ENCODE measurements at regions not wholly inside any gene's neighbourhood (a gene's known extent, or its start where the extent isn't known, plus 50 kb on each side); places are given as distances from the start of the nearest gene placed in this dataset.

DNA sequence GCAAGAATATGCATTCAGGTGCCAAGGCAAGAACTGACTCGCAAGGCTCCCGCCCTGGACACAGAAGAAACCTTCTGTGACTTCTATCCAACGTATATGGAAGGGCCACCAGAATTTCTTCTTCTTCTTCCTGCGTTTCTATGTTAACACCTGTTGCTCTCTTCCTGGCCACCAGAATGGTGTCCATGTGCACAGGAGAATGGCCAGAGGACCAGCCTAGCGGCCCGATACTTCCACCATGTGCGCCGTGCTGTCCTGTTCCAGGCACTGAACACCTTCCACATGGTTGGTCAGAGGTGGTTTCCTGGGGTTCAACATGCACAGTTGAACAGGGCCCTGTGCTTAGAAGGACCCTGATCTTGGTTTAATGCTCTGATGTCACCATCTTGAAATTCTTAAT, 455.8 kb downstream of the BCL11B start:
- no peak for DNase-seq (ENCODE audit: low read depth in 1 of 2, low spot score in 1 of 2)

DNA sequence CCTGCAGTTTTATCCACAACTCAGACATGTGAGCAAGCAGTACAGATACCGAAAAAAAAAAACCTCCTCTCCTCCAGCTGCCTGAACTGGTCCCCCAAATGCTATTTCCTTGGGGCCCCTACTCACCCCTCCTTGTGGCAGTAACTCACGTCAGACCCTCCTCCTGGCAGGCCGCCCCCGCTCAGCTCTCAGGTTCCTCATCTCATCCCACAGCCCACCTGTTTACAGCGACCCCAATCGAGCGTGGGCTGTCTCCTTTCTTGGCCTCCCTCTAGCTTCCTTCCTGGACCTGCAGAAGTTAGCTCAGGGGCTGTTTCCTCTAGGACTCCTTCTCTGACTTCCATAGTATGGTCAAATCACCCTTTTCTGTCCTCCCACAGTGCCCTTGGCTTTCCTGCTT, 455.3 kb downstream of the BCL11B start:
- DNase-seq (ENCODE audit: low read depth in 1 of 2, low spot score in 1 of 2) = no peak

DNA sequence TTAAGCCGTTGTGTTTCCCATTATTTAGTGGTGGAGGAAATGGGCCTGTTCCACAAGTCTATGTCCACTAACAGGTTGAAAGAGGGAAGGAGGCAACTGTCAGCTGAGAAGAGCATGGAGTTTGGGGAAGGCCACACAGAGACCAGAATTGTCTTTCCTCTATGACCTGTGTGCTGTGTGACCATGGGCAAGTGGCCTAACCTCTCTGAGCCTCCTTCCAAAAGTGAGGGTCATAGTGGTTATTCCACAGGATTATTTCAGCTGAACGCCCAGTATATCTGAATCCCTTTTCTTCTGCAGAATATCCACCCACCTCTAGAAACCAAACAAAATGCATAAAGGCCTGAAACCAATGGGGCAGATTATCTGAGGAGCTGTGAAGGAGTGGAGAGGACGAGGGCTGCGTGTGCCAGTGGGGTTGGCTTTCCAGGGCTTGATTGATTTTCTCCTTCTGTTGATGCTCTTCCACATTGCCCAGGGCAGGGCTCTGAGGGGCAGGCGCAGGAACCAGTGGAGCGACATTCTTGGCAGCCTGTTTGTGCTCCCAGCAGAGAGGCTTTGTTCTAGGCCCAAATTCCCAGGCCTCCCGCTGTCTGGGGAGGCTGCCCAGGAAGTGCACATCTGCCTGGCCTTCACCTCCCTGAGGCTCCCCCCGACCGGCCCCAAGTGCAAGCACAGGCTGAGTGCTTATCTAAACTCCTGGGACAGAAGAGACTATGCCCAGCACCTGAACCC, 452.7 kb downstream of the BCL11B start:
- DNase-seq (ENCODE audit: low read depth in 1 of 2, low spot score in 1 of 2) = no peak

DNA sequence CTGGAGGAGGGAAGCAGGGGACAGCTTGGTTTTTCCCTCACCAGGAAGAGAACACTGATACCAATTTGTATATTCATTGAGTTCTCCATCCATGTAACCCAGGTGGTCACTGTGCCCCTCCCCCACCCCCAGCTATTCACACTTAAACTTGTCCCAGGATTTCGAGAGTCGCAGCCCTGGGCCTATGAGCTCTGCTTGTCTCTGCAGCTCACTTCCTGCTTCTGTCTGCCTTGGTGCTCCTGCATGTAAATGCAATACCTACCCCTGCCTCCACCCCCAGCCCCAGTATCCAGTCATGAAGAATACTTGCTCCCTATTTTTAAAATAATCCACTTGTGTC, 452.2 kb downstream of the BCL11B start:
- DNase-seq (ENCODE audit: low read depth in 1 of 2, low spot score in 1 of 2) = no peak

DNA sequence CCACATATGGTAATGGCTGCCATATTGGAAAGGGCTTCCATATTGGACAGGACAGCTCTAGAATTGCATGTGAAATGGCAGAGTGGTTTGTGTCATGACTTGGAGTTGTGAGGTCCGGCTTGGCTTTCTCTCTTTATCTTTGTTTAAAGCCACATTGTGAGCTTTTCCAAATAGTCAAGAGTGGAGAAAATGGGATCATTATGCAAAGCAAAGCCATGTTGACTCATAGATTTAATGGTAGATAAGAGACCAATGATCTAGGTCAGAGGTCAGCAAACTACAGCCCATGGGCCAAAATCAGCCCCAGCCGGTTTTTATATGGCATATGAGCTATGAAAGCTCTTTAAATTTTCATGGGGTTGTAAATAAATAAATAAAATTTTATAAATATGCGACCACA, 449.1 kb downstream of the BCL11B start:
- no peak for DNase-seq (ENCODE audit: low read depth in 1 of 2, low spot score in 1 of 2)

DNA sequence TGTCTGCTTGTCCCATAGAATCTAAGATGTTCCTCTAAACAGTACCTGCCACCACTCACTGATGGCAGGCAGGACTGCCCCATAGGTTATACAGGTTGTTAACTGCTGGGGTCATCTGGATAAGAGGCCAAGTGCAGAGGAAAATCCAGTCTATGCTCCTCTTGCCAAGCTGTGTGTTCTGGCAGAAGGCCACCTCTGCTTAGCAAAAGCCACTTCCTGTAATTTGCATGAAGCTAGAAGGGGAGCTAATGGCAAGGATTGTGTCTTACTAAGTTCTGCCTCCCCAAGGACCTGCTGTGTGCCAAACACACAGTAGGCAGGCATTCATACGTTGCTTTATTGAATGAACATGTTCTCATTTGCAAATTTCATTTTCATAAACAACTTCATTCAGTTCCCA, 445.4 kb downstream of the BCL11B start:
- no peak for DNase-seq (ENCODE audit: low read depth in 1 of 2, low spot score in 1 of 2)

DNA sequence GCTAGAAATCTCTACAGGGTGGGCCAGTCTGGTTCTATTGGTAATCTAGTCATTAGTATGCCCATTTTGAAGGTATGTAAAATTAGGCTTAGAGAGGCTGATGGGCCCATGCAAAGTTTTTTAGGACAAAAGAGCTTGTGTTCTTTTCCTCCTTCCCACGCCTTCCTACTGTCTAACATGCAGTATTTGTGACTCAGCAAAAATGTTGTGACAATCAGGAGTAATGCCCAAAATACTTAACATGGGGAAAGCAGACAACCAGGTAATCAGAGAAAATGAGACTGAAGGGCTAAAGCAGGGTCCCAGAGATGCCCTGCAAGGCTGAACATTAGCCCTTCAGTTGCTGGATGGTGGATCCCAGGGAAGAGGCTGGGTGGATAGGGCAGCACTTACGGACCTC, 437.9 kb downstream of the BCL11B start:
- DNase-seq (ENCODE audit: low read depth in 1 of 2, low spot score in 1 of 2) = no peak

DNA sequence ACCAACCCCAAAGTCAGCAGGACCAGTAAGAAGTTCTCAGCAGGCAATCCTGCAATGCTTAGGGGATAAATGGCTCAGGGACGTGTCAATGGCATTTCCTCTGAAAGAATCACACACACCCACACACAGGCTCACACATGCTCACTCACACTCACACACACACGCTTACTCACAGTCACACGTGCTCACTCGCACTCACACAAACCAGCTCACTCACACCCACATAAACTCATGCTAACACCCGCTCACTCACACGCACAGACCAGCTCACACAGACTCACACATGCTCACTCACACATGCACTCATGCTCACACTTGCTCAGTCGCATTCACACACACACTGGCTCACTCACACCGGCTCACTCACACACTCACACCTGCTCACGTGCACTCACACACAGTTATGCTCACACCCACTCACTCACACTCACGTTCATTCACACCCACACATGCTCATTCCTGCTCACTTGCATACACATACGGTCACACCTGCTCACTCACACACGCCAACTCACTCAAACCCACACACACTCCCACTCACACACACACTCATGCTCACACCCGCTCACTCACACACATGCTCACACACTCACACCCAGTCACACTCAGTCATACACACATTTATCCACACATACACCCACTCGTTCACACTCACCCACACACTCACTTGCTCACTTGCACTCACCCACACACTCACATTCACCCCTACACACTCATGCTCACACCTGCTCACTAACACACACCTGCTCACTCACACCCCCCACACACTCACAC, 436.8 kb downstream of the BCL11B start:
- DNase-seq (ENCODE audit: low read depth in 1 of 2, low spot score in 1 of 2) = no peak

DNA sequence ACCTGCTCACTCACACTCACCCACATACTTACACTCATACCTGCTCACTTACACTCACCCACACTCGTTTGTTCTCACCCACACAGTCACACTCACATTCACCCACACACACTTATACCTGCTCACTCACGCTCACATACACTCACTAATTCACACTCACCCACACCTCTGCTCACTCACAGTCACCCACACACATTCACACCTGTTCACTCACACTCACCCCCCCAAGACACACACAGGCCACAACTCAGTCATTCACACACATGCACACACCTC, 436.2 kb downstream of the BCL11B start:
- no peak for DNase-seq (ENCODE audit: low read depth in 1 of 2, low spot score in 1 of 2)

DNA sequence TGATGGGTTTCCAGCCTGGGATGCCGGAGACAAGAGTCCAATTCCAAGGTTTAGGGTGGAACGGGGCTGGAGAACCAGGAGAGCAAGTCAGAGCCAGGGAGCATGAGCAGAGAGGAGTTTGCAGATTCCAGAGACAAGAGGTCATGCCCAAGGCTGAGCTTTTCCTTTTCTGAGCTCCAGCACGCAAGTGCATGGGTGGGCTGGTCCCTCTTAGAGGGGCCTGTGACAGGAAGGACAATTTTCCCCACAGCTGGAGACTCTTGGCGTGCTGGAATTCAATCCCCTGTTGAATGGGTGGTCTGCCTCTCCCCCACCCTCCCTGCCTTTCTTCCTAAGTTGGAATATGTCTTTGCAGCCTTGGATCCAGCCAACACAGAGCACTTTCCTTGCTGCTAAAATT, 431.9 kb downstream of the BCL11B start:
- no peak for DNase-seq (ENCODE audit: low read depth in 1 of 2, low spot score in 1 of 2)

DNA sequence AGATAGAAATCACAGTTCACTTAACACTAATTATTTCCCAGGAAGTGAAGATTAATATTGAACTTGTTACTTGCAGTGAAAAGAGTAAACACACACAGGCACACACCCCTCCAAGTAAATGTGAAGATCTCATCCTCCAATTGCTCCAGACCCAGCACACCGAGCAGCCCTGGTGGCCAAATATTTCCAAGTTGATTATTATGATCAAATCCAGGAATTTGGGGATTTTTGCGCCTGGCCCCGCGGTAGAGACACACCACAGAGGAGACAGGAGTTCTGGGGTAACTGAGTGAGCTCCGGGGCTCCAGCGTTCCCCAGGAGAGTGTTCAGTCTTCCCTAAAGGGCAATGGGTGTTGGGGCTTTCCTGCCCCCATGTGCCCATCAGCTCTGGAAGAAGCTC, 431.5 kb downstream of the BCL11B start:
- no peak for DNase-seq (ENCODE audit: low read depth in 1 of 2, low spot score in 1 of 2)

DNA sequence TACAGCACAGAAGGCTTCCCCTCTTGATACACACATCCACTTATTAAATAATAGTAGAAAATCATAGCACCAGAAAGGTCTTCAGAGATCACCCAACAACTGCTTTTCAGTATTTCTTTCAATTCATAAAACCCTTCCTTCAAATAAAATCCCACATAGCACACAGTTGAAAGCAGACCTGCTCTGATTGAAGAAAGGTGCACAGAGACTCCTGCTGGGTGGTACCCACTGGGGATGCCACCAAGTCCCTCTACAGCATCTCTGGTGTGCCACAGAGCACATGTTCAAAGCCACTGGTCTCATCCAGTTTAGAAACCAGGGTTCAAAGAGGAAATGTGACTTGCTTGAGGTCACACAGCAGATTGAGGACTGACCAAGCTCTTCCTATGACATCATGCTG, 427.5 kb downstream of the BCL11B start:
- DNase-seq (ENCODE audit: low read depth in 1 of 2, low spot score in 1 of 2) = no peak

DNA sequence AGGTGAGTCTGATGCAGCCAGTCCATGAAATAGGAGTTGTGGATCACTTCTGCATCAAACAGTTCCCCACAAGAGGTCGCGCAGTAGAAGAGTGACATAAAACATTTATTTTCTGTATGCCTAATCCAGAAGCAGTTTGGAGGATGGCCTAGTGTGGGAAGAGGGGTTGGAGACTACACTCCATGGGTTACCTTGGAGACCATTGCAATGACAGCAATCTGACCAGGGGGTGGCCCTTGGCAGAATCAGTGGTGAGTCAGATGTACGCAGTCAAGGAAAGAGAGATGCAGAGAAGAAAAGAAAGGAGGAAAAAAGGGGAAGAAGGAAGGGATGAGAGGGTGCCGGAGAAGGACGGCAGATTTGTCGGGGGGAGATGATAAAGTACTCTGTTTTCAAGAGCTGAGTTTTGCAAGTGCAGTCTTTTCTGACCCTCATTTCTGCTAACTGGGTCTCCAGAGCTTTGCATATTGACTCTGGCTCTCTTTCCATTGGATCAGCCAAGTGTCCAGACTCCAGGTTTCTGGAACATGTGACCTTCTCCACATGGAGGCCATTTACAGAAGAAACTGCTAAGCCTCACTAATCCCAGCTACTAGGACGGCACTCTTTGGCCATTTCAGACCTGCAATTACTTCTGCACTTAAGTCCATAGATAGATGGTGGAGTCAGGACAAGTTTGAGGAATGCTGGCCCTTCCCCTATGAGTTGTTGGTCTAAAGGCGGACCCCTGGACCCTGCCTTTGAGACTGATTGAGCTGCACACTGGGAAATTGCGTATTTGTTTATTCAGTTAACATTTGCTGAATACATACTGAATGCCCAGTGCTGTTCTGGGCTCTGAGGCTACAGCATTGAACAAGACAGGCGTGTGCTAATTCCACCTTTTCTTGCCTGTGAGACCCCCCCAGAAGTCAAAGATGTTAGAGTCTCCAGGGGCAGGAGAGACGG, 424.2 kb downstream of the BCL11B start:
- no peak for DNase-seq (ENCODE audit: low read depth in 1 of 2, low spot score in 1 of 2)

DNA sequence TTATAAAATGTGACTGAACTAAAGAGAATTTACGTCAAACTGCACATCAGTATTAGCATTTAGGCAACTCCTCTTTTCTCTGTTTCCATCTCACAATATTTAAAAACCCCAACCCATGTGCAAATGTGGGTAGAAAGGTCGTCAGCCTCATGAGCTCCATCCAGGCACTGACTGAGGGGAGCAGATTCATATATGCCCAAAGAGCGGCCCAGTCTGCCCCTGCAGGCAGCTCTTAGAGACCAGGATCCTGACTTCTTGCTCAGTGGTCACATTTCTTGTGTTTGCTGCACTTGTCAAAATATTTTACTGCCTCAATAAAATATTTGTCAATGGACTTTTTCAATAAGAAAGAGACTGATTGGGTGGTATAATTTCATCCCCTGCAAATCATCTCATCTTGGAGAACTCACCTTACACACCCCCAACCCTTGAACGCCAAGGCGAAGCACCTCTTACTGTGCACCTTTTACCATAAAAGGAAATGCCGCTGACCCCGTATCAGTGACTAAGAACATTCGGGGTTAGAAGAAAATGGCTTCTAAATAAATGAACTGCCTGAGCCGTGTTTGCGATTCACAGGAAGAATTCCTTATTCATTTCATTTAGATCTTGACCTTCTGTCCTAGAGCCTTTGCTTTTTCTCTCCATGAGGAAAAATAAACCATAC, 418.8 kb downstream of the BCL11B start:
- no peak for DNase-seq (ENCODE audit: low read depth in 1 of 2, low spot score in 1 of 2)

DNA sequence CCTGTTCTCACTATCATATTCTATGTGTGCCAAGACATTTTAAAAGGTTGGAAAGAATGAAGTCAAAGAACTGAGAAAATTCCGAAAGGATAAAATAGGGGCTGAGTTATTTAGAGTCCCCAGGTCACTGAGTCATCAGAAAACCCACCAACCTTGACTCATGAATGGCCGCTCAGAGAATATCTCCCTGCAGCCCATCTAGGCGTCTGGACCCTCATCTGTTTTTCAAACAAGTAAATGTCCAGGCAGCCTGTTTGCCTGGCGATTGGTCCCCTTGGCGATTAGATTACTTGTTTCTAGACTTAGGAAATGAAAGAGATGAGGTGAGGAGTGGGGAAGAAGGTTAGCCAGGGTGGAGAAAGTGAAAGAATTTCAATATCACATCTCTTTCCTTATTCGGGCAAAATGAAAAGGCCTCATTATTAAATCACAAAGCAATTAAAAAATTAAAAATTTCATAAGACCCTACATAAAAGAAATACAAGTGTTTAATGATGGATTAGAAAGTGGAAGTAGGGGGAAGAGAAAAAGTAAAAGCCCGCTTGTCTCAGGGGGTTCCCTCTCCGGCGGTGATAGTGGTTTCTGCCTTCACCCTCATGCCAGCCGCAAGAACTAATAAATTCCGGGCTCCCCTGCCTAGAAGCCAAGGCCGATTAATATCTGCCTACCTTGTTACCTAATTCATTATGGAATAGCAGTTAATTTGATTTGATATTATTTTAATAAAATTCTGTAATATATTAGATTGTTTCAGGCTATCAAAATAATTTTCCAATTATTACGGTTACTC, 415.9 kb downstream of the BCL11B start:
- no peak for DNase-seq (ENCODE audit: low read depth in 1 of 2, low spot score in 1 of 2)

DNA sequence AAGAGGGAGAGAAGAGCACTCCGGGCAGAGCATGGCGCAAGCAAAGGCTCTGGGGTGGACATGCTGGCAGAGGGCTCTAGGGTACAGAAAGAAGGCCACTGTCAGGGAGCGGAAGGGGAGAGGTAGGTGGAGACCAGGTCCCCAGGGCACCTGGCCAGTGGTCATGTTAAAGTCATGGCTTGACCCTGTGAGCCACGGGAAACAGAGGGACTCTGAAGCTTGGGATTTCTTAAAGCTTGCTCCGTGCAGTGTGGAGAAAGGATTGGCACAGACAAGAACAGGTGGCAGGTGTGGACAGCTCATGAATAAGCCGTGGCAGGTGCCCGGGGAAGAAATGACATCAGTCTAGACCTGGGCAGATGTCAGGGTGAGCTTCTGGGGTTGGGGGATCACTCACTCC, 413.8 kb downstream of the BCL11B start:
- DNase-seq (ENCODE audit: low read depth in 1 of 2, low spot score in 1 of 2) = no peak

DNA sequence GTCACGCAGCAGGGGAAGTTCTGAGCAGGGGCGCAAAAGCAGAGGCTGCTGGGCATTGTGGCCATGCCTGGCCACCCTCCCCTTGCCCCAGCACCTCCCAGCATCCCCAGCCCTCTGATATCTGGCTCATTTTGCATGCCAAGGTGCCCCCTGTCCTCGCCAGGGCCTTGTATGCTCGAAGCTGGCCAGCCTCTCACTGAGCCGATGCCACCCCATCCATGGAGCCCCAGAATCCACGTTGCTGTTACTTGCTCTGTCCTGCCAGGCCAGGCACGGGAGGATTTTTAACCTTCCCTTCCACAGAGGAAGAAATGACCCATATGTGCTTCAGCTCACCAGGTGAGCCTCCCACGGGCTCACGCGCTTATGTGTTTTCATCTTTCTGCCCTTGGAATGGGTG, 413.4 kb downstream of the BCL11B start:
- no peak for DNase-seq (ENCODE audit: low read depth in 1 of 2, low spot score in 1 of 2)

DNA sequence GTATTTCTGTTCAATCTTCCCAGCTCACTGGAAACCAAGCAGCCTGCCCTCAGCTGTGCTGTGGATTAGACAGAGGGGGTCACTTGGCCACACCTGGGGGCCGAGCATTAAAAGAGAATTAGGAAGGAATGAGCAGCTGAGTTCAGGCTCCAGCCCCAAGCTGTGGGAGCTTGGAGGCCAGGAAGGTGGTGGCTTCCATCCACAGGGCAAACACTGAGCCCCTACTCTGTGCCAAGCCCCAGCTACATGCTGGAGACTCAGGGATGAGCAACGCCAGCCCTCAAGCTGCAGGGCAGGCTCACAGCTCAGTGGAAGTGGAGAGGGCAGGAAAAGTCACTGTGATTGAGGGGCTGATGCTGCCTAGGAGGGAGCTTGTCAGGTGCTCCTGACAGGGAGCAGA, 412.7 kb downstream of the BCL11B start:
- no peak for DNase-seq (ENCODE audit: low read depth in 1 of 2, low spot score in 1 of 2)

DNA sequence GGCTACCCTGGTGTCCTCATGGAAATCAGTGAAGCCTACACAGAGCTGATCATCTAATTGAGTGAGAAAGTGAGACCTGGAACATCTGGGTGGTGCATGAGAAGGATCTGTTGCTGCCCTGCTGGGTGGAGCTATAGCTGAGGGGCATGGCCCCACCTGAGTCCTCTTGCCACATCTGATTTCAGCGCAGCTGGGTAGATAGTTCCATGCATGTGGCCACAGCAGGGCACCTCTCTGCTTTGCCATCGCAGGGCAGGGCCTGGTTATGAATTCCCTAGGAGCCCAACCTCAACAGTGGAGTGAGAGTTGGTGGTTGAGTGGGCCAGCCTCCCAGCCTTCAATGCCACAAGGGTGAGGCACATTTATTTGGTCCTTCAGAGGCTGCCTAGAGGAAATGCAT, 407.8 kb downstream of the BCL11B start:
- no peak for DNase-seq (ENCODE audit: low read depth in 1 of 2, low spot score in 1 of 2)

DNA sequence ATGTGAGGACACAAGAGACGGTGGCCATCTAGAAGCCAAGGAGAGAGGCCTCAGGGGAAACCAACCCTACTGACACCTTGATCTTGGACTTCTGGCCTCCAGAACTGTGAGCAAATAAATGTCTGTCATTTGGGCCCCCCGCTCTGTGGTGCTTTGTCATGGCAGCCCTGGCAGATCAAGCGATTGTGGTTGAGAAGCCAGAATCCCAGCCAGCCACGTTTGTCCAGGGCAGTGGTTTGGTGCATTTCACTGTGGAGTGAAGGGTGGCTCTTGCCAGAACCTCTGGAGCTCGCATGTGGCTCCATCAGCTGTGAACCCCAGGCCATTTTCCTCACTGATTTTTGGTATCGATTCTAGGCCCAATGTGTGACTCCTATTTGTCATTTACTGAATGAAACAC, 404.9 kb downstream of the BCL11B start:
- DNase-seq (ENCODE audit: low read depth in 1 of 2, low spot score in 1 of 2) = no peak

DNA sequence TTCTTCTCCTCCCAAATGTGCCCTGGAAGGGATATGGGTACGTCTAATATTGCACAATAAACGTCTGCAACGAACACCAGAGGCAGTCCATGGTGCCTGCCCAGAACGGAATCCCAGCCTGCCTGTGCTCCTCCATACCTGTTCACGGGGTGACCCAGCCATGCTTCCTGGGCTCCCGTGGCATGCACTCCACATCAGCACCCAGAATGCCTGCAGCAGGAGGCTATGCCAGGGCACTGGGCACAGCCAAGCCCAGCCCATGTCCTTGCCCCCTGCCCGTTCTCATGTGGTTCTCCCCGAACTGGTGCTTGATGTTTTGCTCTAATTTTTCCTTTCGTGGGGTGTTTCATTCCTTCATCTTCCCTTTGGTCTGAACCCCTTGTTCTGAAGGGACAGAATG, 404.3 kb downstream of the BCL11B start:
- no peak for DNase-seq (ENCODE audit: low read depth in 1 of 2, low spot score in 1 of 2)
